ACHN (cell line): ENCODE measurements at regions not wholly inside any gene's neighbourhood (a gene's known extent, or its start where the extent isn't known, plus 50 kb on each side); places are given as distances from the start of the nearest gene placed in this dataset.

Source experiments
- DNase-seq: peaks from one replicate; pipeline ENCODE4 v3.0.0-alpha.2; 2015
- in situ Hi-C: cut with HindIII; loops from 2 replicates; pipeline ENCODE4 v1.10.0; 2017; ENCODE audit warnings: low sequenced_read_pairs, low pct_ligation_motif_present, low pct_unique_long_range_greater_than_20kb

GRCh38 chr9:1253064-1253979 is 203.2 kb downstream of the DMRT2 start:
- in situ Hi-C loops = no loop called here
- no peak for DNase-seq

GRCh38 chr9:1254071-1254470 is 203.9 kb downstream of the DMRT2 start:
- DNase-seq = no peak
- in situ Hi-C loops = no loop called here

- in situ Hi-C loops = no loop called here
- no peak for DNase-seq
Measured at GRCh38 chr9:1256178-1256577, 206.0 kb downstream of the DMRT2 start.

GRCh38 chr9:1261266-1261665 is 211.1 kb downstream of the DMRT2 start:
- in situ Hi-C loops = no loop called here

GRCh38 chr9:1261879-1262766 is 212.0 kb downstream of the DMRT2 start:
- in situ Hi-C loops = no loop called here
- DNase-seq = no peak

More at GRCh38 chr9:1261266-1261665, 211.1 kb downstream of the DMRT2 start:
- no peak for DNase-seq

GRCh38 chr9:1267141-1267570 is 217.0 kb downstream of the DMRT2 start:
- DNase-seq = no peak
- in situ Hi-C loops = no loop called here

GRCh38 chr9:1267581-1267980 is 217.4 kb downstream of the DMRT2 start:
- in situ Hi-C loops = no loop called here
- DNase-seq = no peak

GRCh38 chr9:1269533-1270315 is 219.6 kb downstream of the DMRT2 start:
- DNase-seq = no peak
- in situ Hi-C loops = no loop called here

- in situ Hi-C loops = no loop called here
- DNase-seq = no peak
Measured at GRCh38 chr9:1271367-1271766, 221.2 kb downstream of the DMRT2 start.

GRCh38 chr9:1271786-1272185 is 221.6 kb downstream of the DMRT2 start:
- no peak for DNase-seq
- in situ Hi-C loops = no loop called here

- no peak for DNase-seq
Measured at GRCh38 chr9:1272488-1272887, 222.3 kb downstream of the DMRT2 start.

DNA sequence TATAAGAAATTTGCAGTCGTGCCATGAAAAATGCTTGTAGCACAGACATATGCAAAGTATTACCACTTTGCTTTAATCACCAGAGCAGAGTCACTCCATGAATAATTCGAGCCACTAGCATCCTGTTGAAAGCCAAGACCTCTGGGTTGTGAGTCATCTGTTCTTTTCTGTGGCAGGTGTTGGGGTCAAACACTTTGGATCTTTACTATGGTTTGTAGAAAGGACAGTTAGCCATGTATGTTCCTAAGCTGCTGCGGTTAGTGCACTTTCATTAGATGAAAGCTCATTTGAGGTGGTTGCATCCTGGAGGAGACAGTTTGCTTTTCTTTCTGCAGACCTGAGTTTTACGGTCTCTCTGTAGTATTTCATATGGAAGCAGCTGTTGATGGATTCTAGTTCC is 223.7 kb downstream of the DMRT2 start:
- in situ Hi-C loops = no loop called here
- no peak for DNase-seq

More at GRCh38 chr9:1272488-1272887, 222.3 kb downstream of the DMRT2 start:
- in situ Hi-C loops = no loop called here

GRCh38 chr9:1274334-1274733 is 224.2 kb downstream of the DMRT2 start:
- in situ Hi-C loops = no loop called here
- DNase-seq = no peak

- no peak for DNase-seq
- in situ Hi-C loops = no loop called here
Measured at GRCh38 chr9:1276474-1276873, 226.3 kb downstream of the DMRT2 start.

DNA sequence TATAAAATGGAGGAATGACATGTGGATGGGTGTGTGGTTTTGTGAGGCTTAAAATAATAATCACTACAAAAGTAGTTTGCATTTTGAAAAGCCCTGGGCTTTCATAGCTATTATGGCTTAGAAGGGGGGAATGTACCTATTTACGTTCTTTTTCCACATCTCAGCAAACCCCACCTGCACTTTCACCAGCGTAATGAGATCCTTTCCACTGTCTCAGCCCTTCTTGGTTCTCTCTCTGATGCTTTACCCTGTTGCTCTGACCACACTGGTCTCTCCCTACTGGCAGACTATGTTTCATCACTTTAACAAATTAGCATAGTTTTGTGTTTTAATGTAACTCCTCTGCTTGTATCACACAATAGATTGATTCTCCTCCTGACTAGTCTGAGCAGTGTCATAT is 234.6 kb downstream of the DMRT2 start:
- no peak for DNase-seq
- in situ Hi-C loops = no loop called here

- in situ Hi-C loops = no loop called here
Measured at GRCh38 chr9:1285526-1285925, 235.4 kb downstream of the DMRT2 start.

GRCh38 chr9:1292384-1292783 is 242.2 kb downstream of the DMRT2 start:
- in situ Hi-C loops = no loop called here
- no peak for DNase-seq

More at GRCh38 chr9:1285526-1285925, 235.4 kb downstream of the DMRT2 start:
- no peak for DNase-seq

DNA sequence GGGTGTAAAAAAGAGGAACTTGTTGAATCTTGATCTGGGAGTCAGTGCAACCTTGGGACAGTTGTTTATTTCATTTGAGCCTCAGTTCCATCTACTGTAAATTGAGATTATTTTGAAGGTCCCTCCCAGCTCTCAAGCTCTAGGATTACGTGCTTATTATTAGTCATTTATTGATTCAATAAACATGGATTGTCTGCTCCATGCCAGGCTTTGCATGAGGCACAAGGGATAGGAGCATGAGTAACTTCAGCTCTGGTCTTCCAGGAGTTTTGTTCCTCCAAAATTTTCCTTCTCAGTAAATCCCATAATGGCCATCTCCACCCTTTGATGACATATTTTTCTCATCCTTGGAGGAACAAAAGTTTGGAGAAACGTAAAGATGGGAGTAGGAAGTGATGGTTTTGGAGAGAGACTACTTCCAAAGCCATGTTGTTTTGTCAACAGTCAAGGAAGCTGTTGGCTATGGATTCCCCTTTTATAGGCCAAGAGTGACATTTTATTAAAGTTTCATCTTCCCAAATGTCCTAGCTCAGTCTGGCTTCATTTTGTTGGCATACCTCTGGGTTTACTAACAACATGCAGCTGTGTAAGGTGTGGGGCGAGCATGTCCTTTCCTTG is 244.6 kb downstream of the DMRT2 start:
- in situ Hi-C loops = no loop called here
- no peak for DNase-seq
